ENCODE measurements at regions not wholly inside any gene's neighbourhood (a gene's known extent, or its start where the extent isn't known, plus 50 kb on each side); places are given as distances from the start of the nearest gene placed in this dataset.
"Not testable (repeated sequence)": the region's sequence is repeated elsewhere in the genome, so short reads cannot be mapped to it uniquely, and the experiment has no call there.

GRCh38 chr14:34300882-34301734 lies 160.9 kb downstream of the SPTSSA start:
- DNase-seq (ENCODE audit: low spot score), result no peak

DNA sequence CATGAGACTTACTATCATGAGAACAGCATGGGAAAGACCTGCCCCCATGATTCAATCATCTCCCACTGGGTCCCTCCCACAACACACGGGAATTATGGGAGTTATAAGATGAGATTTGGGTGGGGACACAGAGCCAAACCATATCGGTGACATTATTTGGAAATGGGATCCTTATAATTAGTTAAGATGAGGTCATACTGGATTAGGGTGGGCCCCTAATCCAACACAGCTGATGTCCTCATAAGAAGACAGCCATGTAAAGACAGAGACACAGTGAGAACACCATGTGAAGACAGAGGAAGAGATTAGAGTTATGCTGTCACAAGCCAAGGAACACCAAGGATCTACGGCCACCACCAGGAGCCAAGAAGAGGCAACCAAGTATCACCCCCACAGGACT lies 161.7 kb downstream of the SPTSSA start:
- no peak for DNase-seq (ENCODE audit: low spot score)

GRCh38 chr14:34299360-34299759 lies 162.7 kb downstream of the SPTSSA start:
- no peak for DNase-seq (ENCODE audit: low spot score)

GRCh38 chr14:34297786-34298520 lies 164.1 kb downstream of the SPTSSA start:
- DNase-seq (ENCODE audit: low spot score), result no peak

DNA sequence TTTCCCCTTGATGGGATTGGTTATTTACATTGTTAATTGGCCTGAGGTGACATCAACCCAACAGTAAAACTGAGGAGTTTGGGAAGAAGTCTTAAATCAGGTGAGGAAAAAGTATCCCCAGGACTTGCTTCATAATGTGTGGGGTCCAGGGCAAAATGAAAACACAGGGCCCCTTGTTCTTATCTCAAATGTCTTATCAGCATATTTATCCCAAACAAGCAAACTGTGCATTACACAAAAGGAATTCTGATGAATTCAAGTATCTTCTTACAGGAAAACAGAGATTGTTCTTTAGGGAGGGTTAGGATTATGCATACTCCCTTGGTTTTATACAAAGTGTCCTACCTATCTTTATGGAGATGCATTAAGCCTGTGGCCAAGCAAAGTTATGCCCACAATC lies 178.4 kb downstream of the SPTSSA start:
- no peak for DNase-seq (ENCODE audit: low spot score)

GRCh38 chr14:34277191-34277590 lies 184.8 kb downstream of the SPTSSA start:
- no peak for DNase-seq (ENCODE audit: low spot score)

DNA sequence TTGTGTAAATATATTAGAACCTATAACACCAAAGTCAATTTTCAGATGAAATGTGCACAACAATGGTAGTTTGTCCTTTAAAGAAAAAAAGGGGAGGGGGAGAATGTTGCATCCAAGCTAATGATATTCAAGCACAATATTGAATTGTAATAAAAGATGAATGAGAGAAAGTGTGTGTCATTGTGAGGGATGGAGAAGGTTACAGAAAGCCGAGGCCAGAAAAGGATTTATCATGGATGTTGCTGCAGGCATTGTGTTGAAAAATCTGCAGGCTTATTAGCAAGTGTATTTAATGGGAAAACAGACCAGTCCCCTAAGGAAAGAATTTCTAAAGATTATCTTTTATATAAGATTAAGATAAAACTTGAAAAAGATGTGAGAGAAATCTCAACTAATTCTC lies 186.5 kb downstream of the SPTSSA start:
- DNase-seq (ENCODE audit: low spot score), result no peak

GRCh38 chr14:34275078-34275477 lies 187.0 kb downstream of the SPTSSA start:
- DNase-seq (ENCODE audit: low spot score), result no peak

DNA sequence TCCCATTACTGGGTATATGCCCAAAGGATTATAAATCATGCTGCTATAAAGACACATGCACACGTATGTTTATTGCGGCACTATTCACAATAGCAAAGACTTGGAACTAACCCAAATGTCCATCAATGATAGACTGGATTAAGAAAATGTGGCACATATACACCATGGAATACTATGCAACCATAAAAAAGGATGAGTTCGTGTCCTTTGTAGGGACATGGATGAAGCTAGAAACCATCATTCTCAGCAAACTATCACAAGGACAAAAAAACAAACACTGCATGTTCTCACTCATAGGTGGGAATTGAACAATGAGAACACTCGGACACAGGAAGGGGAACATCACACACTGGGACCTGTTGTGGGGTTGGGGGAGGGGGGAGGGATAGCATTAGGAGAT lies 188.3 kb downstream of the SPTSSA start:
- DNase-seq (ENCODE audit: low spot score), result not testable (repeated sequence)

DNA sequence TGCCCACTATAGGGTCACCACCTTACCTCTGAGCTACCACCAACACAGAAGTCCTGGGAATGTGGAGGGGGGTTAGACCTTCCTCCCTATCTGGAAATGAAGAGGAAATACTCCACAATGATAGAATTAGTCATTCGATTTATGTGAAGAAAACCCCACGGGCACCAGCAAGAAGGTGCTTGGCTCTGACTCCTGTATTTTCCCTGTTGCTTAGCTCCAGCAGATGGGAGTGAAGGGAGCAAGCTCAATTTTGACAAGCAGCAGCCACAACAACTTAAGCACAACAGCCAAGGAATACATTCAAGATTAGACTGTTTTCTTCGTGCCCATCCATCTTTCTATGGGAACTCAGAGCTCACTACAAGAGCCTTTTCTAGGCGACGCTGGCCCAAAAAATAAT lies 191.7 kb downstream of the SPTSSA start:
- no peak for DNase-seq (ENCODE audit: low spot score)

- DNase-seq (ENCODE audit: low spot score), result no peak
Observed at GRCh38 chr14:34266344-34266743, 195.7 kb downstream of the SPTSSA start.

DNA sequence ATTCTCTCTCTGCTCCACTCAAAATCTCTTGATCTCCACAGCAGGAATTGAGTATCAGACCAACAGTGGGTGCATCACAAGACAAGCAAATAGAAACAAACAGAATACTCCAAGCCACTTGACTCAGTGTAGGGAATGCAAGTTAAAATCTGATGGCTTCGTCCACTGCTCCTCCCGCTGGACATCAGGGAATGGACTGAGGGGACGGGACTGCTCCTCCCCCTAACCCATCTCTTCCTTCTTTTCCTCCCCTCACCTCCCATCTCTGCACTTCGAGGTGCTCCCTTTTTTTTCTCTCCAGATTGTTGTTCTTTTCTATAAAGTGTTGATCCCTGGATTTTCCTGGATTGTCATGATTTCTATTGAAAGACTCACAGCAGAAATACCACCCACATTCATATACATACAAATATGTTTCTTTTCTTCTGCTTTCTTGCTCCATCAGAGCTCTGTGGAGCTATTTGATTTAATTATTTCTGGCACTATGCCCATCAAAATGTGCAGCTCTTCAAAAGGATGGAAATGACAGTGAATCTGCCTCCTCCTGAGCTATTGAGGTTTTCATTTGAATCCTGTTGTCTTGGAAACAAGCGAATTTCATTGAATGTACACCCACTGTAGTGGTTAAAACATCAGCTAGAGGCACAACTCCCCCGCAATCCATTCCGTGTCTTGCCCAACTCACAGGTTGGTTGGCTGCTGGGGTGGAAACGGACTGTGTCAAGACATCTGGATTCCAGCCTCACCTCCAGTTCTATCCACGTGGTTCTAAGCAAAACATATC lies 199.7 kb downstream of the SPTSSA start:
- DNase-seq (ENCODE audit: low spot score), result no peak

DNA sequence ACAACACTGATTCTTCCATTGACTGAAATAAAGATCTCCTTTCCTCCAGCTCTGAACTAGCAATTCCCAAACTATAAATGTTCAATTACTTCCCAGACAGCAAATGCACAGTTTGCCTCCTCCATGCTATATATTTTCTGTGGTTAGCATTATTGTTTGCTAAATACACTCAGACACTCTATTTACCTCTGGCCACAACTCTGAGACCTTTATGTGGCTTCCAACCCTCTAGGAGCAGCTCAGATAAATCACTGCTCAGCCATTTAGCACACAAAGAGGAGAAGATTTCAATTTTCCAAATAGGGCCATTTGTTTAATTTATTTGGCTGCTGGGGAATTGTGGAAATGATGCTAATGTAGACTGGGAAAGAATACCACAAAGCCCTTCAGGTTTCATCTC lies 202.0 kb downstream of the SPTSSA start:
- no peak for DNase-seq (ENCODE audit: low spot score)

DNA sequence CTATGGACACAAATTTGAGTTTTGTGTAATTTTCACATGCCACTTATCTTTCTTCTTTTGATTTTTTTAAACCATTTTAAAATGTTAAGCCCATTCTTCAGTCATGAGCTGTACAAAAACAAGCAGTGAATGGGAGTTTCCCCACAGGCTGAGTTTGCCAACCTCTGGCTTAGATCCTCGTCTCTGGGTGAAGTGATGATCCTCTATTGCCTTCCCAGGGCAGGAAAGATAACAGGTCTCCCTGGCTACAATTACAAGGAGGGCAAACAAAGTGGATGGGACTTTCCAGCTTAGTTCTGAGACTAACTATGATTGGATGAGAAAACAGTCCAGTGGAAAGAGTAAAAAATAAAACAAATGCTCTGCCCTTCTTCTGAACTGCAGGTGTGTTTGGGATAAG lies 203.7 kb downstream of the SPTSSA start:
- no peak for DNase-seq (ENCODE audit: low spot score)

DNA sequence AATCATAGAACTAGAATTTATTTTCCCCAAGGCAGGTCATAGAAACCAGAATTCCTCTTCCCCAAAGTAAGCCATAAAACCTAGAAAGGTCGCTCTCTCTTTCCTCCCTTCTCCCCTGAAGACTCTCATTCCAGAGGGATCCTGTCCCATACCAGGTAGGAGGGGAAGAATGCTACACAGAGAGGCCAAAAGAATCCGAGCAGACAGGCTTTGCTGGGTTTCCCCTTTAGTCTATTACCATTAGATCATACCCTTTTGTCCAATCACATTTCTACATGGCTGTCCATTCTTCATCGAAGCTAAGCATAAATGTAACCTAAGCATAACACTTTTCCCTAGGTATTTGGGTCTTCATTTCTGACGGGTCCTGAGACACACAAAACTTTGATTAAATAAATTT lies 204.5 kb downstream of the SPTSSA start:
- DNase-seq (ENCODE audit: low spot score), result no peak

DNA sequence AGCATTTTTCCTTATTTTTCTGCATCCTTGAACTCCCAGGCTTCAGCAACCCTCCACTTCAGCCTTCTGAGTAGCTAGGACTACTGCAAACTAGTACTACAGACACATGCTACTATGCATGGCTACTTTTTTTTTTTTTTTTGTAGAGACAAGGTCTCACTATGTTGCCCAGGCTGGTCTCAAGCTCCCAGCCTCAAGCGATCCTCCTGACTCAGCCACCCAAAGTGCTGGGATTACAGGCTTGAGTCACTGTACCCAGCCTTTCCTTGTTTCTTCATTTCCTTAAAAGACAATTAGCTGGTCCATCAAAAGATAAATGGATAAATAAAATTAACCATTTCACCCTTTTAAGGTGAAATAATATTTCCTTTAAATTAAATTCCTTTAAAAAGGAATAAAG lies 205.8 kb downstream of the SPTSSA start:
- DNase-seq (ENCODE audit: low spot score), result no peak

GRCh38 chr14:34254571-34254970 lies 207.5 kb downstream of the SPTSSA start:
- no peak for DNase-seq (ENCODE audit: low spot score)

DNA sequence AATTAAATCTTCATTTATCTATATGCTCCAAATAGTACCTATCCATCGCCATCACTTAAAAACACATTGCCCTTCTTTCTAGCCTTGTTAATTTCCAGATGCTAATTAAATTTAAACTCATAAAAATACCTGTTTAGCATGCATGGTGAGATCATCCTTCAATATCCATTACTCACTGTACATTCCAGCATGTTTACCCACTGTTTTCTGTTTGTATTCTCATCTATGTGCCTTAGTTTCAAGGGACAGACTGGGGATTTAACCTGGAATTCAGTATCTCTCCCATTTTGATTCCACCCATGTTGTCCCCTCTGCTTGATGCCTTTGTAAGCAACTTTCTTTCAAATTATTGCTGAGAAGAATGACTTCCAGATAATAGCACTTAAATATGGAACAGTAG lies 208.0 kb downstream of the SPTSSA start:
- DNase-seq (ENCODE audit: low spot score), result no peak

- no peak for DNase-seq (ENCODE audit: low spot score)
Observed at GRCh38 chr14:34252227-34252626, 209.8 kb downstream of the SPTSSA start.

DNA sequence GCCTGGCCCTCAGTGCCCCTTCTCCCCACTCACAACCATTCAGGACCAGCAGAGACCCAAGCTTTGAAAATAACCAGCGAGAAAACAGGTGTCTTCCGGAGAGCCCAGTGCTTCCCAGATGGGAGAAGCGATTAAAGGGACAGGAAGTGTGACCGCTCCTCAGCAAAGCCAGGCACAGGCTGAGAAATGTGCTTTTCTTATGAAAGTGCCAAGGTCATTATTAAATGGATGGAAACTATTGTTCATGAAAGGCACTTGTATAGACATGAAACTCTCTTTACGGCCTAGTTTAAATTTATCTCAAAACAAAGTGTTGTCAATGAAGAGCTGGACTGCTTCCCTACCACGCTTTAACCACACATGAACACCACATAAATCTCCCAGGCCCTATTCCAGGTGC lies 210.4 kb downstream of the SPTSSA start:
- no peak for DNase-seq (ENCODE audit: low spot score)

DNA sequence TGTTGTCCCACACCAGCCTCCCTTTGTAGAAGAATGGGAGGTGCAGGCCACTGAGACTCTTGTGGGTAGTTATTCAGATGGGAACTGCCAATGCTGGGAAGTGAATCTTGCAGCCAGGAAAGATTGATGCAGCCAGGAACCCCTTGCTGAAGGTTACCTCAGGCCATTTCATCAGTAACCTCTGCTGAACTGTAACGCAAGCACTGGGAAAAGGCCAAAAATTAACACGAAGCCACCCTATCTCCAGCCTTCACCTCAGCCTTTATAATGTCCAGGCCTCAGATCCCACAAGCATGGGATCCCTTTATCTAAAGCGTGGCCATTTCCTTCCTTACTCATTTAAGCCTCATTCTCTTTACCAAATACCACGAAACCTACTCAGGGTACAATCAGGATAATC lies 211.1 kb downstream of the SPTSSA start:
- no peak for DNase-seq (ENCODE audit: low spot score)

GRCh38 chr14:34247605-34248004 lies 214.4 kb downstream of the SPTSSA start:
- DNase-seq (ENCODE audit: low spot score), result no peak

All from mesenteric fat pad (tissue), 1 donor.